Activated CD4-positive, alpha-beta memory T cell treated with anti-CD3 and anti-CD28 coated beads for 36 hours (primary cell): ENCODE measurements at regions not wholly inside any gene's neighbourhood (a gene's known extent, or its start where the extent isn't known, plus 50 kb on each side); places are given as distances from the start of the nearest gene placed in this dataset.

Experiments used
- CTCF ChIA-PET: fragments of 350-600 bp; sonication (Branson Sonifier 250); formaldehyde crosslinking; loops from one replicate; lab custom pipeline; 2021; ENCODE audit warnings: antibody characterized with exemption, inconsistent platforms; lab: Charles Lee
- POLR2A ChIA-PET: fragments of 350-600 bp; sonication (Branson Sonifier 250); formaldehyde crosslinking; loops from one replicate; lab custom pipeline; 2021; ENCODE audit warnings: antibody characterized with exemption; lab: Charles Lee
- DNase-seq: peaks from one replicate; pipeline ENCODE4 v3.0.0-alpha.2; 2020
- H3K27ac Mint-ChIP-seq: one replicate; pipeline ENCODE4 v1.8.0; 2021; ENCODE audit warnings: mixed read lengths
- H3K27me3 Mint-ChIP-seq: one replicate; pipeline ENCODE4 v1.8.0; 2021; ENCODE audit warnings: mixed read lengths
- H3K36me3 Mint-ChIP-seq: one replicate; pipeline ENCODE4 v1.8.0; 2021; ENCODE audit warnings: mixed read lengths
- H3K4me1 Mint-ChIP-seq: one replicate; pipeline ENCODE4 v1.8.0; 2021; ENCODE audit warnings: low read depth, mixed read lengths
- H3K4me3 Mint-ChIP-seq: one replicate; pipeline ENCODE4 v1.8.0; 2021; ENCODE audit warnings: mild to moderate bottlenecking, mixed read lengths
- H3K9me3 Mint-ChIP-seq: one replicate; pipeline ENCODE4 v1.8.0; 2021; ENCODE audit warnings: mixed read lengths
- intact Hi-C: fragments of 100-400 bp; cut with micrococcal nuclease; formaldehyde crosslinking; loops from one replicate; pipeline ENCODE4 v1.15.1; 2023

GRCh38 chr5:159641371-159642039 lies 274.8 kb upstream of the ADRA1B start:
- intact Hi-C loops: no loop called here

DNA sequence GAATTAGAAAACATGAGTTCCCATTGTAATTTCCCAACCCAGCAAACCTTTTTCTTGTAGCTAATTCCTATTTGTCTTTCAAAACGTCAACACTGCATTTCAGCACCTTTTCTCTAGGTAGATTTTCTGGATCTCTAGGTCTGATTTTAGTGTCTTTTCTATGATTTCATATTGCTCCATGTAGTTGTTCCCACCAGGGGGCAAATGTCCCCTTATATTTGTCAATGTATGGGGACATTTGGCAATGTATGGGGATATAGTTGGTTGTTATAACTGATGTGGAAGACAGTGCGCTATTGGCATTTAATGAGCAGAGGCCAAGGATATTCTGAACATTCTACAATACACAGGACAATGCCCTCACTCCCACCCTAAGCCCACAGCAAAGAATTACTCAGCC lies 273.9 kb upstream of the ADRA1B start:
- POLR2A ChIA-PET: no interaction called here
- H3K27me3 Mint-ChIP-seq: peaks cover 7% of the 10 kb centered on the region
- H3K4me1 Mint-ChIP-seq: no peaks in the 10 kb centered on the region
- H3K9me3 Mint-ChIP-seq: no peaks in the 10 kb centered on the region
- no peaks in the 10 kb centered on the region for H3K36me3 Mint-ChIP-seq
- intact Hi-C loops: no loop called here
- DNase-seq: no peak
- no peak overlapping the region for H3K4me3 Mint-ChIP-seq
- no peak overlapping the region for H3K27ac Mint-ChIP-seq
- CTCF ChIA-PET: no interaction called here

More at GRCh38 chr5:159641371-159642039, 274.8 kb upstream of the ADRA1B start:
- H3K4me1 Mint-ChIP-seq: no peaks in the 10 kb centered on the region
- H3K4me3 Mint-ChIP-seq: no peak overlapping the region
- DNase-seq: no peak
- H3K36me3 Mint-ChIP-seq: no peaks in the 10 kb centered on the region
- ChIA-PET CTCF (no interaction called here), POLR2A (no interaction called here)
- H3K9me3 Mint-ChIP-seq: no peaks in the 10 kb centered on the region
- H3K27me3 Mint-ChIP-seq: peaks cover 8% of the 10 kb centered on the region
- no peak overlapping the region for H3K27ac Mint-ChIP-seq

DNA sequence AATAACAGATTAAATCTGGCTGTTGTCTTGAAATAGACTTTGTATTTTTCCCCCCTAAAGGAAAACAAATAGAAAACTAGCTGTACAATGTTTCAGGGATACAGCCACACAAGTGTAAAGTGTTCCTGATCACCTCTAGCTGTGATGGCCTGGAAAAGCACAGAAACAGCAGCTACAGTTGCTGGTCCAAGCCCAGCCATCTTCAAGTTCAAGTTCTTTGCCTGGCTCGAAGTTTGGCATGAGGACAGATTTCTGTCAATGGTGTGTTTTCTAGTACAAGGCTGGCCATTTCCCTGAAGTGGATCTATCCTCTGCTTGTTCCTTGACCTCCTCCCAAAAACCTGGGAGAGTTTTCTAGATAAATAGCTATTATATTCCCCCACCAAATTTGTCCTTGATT lies 272.2 kb upstream of the ADRA1B start:
- no peak for DNase-seq
- POLR2A ChIA-PET: no interaction called here
- Mint-ChIP-seq H3K36me3 (no peaks in the 10 kb centered on the region), H3K27ac (no peak overlapping the region), H3K27me3 (peaks cover 9% of the 10 kb centered on the region), H3K9me3 (no peaks in the 10 kb centered on the region), H3K4me1 (no peaks in the 10 kb centered on the region), H3K4me3 (no peak overlapping the region)
- CTCF ChIA-PET: interaction anchor here (1.3 kb wide), 1 partner anchor 343 kb away, joined by 3 read pairs; no protein-coding TSS in a partner anchor
- intact Hi-C loops: no loop called here

GRCh38 chr5:159645179-159645846 lies 271.0 kb upstream of the ADRA1B start:
- H3K27me3 Mint-ChIP-seq: peaks cover 10% of the 10 kb centered on the region
- ChIA-PET POLR2A (no interaction called here), CTCF (interaction anchor here (1.3 kb wide), 1 partner anchor 342 kb away, joined by 3 read pairs; no protein-coding TSS in a partner anchor)
- no peak overlapping the region for H3K4me3 Mint-ChIP-seq
- no peak for DNase-seq
- H3K36me3 Mint-ChIP-seq: no peaks in the 10 kb centered on the region
- H3K27ac Mint-ChIP-seq: no peak overlapping the region
- no peaks in the 10 kb centered on the region for H3K4me1 Mint-ChIP-seq
- H3K9me3 Mint-ChIP-seq: no peaks in the 10 kb centered on the region
- intact Hi-C loops: no loop called here

DNA sequence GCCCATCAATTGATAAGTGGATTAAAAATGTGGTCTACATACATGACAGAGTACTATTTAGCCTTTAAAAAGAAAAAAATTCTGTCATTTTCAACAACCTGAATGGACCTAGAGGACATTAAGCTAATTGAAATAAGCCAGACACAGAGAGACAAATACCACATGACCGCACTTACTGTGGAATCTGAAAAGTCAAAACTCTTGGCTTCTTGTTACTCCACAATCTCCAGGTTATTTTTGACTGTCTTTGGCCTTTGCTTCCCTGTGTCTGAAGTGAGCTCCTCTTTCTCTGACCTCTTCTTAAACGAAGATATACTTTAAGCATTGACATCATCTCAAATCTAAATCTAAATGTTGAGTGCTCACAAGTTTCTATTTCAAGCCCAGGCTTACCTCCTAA lies 265.5 kb upstream of the ADRA1B start:
- no peaks in the 10 kb centered on the region for H3K4me1 Mint-ChIP-seq
- ChIA-PET CTCF (no interaction called here), POLR2A (no interaction called here)
- no peaks in the 10 kb centered on the region for H3K9me3 Mint-ChIP-seq
- H3K27me3 Mint-ChIP-seq: peaks cover 3% of the 10 kb centered on the region
- H3K4me3 Mint-ChIP-seq: no peak overlapping the region
- H3K36me3 Mint-ChIP-seq: no peaks in the 10 kb centered on the region
- intact Hi-C loops: no loop called here
- no peak overlapping the region for H3K27ac Mint-ChIP-seq
- no peak for DNase-seq

GRCh38 chr5:159655757-159656409 lies 260.4 kb upstream of the ADRA1B start:
- H3K27ac Mint-ChIP-seq: no peak overlapping the region
- CTCF ChIA-PET: interaction anchor here (0.8 kb wide), 1 partner anchor 134 kb away, joined by 4 read pairs; no protein-coding TSS in a partner anchor
- intact Hi-C loops: no loop called here
- POLR2A ChIA-PET: no interaction called here
- no peaks in the 10 kb centered on the region for H3K9me3 Mint-ChIP-seq
- DNase-seq: no peak
- no peaks in the 10 kb centered on the region for H3K4me1 Mint-ChIP-seq
- H3K36me3 Mint-ChIP-seq: no peaks in the 10 kb centered on the region
- no peaks in the 10 kb centered on the region for H3K27me3 Mint-ChIP-seq
- no peak overlapping the region for H3K4me3 Mint-ChIP-seq

GRCh38 chr5:159657298-159657697 lies 259.0 kb upstream of the ADRA1B start:
- no peak overlapping the region for H3K27ac Mint-ChIP-seq
- intact Hi-C loops: no loop called here
- DNase-seq: no peak
- ChIA-PET POLR2A (no interaction called here), CTCF (no interaction called here)
- H3K4me3 Mint-ChIP-seq: no peak overlapping the region
- no peaks in the 10 kb centered on the region for H3K9me3 Mint-ChIP-seq
- H3K27me3 Mint-ChIP-seq: no peaks in the 10 kb centered on the region
- H3K4me1 Mint-ChIP-seq: no peaks in the 10 kb centered on the region
- H3K36me3 Mint-ChIP-seq: no peaks in the 10 kb centered on the region

GRCh38 chr5:159657771-159658170 lies 258.5 kb upstream of the ADRA1B start:
- Mint-ChIP-seq H3K36me3 (no peaks in the 10 kb centered on the region), H3K27ac (no peak overlapping the region), H3K27me3 (no peaks in the 10 kb centered on the region), H3K9me3 (no peaks in the 10 kb centered on the region), H3K4me1 (no peaks in the 10 kb centered on the region), H3K4me3 (no peak overlapping the region)
- intact Hi-C loops: no loop called here
- POLR2A ChIA-PET: no interaction called here
- CTCF ChIA-PET: no interaction called here
- no peak for DNase-seq

DNA sequence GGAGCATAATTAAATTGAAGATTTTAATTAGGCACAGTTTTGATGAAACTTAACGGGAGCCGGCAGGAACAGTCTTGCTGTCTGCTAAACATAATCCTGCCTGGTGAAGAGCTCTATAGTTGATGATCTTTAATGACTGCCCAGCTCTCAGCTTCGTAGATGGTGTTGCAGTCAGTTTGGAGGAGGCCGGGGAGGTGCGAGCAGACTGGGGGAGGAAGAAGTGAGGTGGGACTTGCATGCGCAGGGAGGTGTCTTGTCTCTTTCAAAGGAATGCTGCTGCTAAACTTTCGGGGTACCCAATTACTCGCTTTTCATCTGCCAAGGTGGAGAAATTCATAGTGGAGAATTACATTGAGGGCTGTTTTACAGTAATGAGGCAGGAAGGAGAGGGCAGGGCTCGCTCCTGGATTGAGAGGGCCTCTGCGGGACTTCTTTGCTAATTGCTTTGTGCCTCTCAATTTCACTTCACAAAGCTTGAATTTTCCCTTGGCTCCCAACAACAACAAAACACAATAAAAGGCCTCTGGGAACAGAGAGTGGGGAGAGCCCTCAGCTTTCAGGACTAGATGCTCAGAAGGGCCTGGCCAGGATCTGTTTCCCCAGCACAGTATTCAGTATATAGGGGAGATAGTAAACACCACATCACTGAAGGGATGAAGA lies 257.9 kb upstream of the ADRA1B start:
- Mint-ChIP-seq H3K9me3 (no peaks in the 10 kb centered on the region), H3K4me3 (no peak overlapping the region), H3K27ac (no peak overlapping the region), H3K36me3 (no peaks in the 10 kb centered on the region), H3K27me3 (no peaks in the 10 kb centered on the region), H3K4me1 (no peaks in the 10 kb centered on the region)
- POLR2A ChIA-PET: no interaction called here
- CTCF ChIA-PET: no interaction called here
- intact Hi-C loops: no loop called here
- DNase-seq: no peak

- POLR2A ChIA-PET: no interaction called here
- Mint-ChIP-seq H3K36me3 (no peaks in the 10 kb centered on the region), H3K9me3 (no peaks in the 10 kb centered on the region), H3K4me1 (no peaks in the 10 kb centered on the region), H3K27me3 (peaks cover 2% of the 10 kb centered on the region), H3K4me3 (no peak overlapping the region), H3K27ac (no peak overlapping the region)
- CTCF ChIA-PET: no interaction called here
- intact Hi-C loops: no loop called here
- DNase-seq: no peak
These were observed 255.9 kb upstream of the ADRA1B start for GRCh38 chr5:159660401-159660800.

GRCh38 chr5:159663986-159664385 lies 252.3 kb upstream of the ADRA1B start:
- POLR2A ChIA-PET: no interaction called here
- DNase-seq: no peak
- peaks cover 3% of the 10 kb centered on the region for H3K4me1 Mint-ChIP-seq

DNA sequence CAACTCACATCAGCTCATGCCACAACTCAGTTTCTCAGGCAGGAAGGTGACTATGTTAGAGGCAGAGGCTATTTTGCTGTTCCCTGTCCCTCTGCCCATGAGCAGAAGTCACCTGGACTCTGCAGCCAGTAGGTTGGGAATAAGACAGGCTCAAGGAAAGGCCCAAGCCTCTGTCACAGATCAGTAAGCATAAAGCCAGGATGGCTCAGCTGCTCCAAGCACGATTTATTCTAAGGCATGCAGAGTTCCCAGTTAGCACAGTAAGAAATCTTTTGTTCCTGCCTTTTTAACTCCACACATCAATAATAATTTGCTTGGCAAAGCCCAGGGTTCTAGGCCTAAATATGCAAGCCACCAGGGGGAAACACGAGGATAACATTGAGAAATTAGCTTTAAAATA lies 249.0 kb upstream of the ADRA1B start:
- no peaks in the 10 kb centered on the region for H3K9me3 Mint-ChIP-seq
- H3K27ac Mint-ChIP-seq: no peak overlapping the region
- intact Hi-C loops: no loop called here
- DNase-seq: no peak
- peaks cover 3% of the 10 kb centered on the region for H3K4me1 Mint-ChIP-seq
- H3K36me3 Mint-ChIP-seq: no peaks in the 10 kb centered on the region
- no peak overlapping the region for H3K4me3 Mint-ChIP-seq
- ChIA-PET CTCF (no interaction called here), POLR2A (no interaction called here)
- H3K27me3 Mint-ChIP-seq: peaks cover 2% of the 10 kb centered on the region

More at GRCh38 chr5:159663986-159664385, 252.3 kb upstream of the ADRA1B start:
- Mint-ChIP-seq H3K36me3 (no peaks in the 10 kb centered on the region), H3K9me3 (no peaks in the 10 kb centered on the region), H3K27ac (no peak overlapping the region), H3K27me3 (peaks cover 2% of the 10 kb centered on the region), H3K4me3 (no peak overlapping the region)
- intact Hi-C loops: no loop called here
- CTCF ChIA-PET: no interaction called here
